HG03439 (cell line): ENCODE measurements at regions not wholly inside any gene's neighbourhood (a gene's known extent, or its start where the extent isn't known, plus 50 kb on each side); places are given as distances from the start of the nearest gene placed in this dataset.
"Not testable (repeated sequence)": the region's sequence is repeated elsewhere in the genome, so short reads cannot be mapped to it uniquely, and the experiment has no call there.

Experiments
- ATAC-seq: cut with Tn5 transposase; IDR thresholded peaks from one replicate; pipeline ENCODE4 v1.9.1; 2021; ENCODE audit warnings: mild to moderate bottlenecking, moderate library complexity; ENCODE audit not compliant: unreplicated experiment

- ATAC-seq = no peak
Measured at GRCh38 chr2:118430510-118431164, 342.4 kb downstream of the INSIG2 start.

- ATAC-seq = no peak
Measured at GRCh38 chr2:118425191-118425590, 336.9 kb downstream of the INSIG2 start.

- no peak for ATAC-seq
Measured at GRCh38 chr2:118423776-118424175, 335.5 kb downstream of the INSIG2 start.

- no peak for ATAC-seq
Measured at GRCh38 chr2:118421648-118422047, 333.4 kb downstream of the INSIG2 start.

GRCh38 chr2:118417406-118418120 lies 329.3 kb downstream of the INSIG2 start:
- no peak for ATAC-seq

- ATAC-seq = not testable (repeated sequence)
Measured at GRCh38 chr2:118415186-118415585, 326.9 kb downstream of the INSIG2 start.

GRCh38 chr2:118403658-118404451 lies 315.6 kb downstream of the INSIG2 start:
- ATAC-seq = no peak

GRCh38 chr2:118388771-118389170 lies 300.5 kb downstream of the INSIG2 start:
- ATAC-seq = no peak

- ATAC-seq = no peak
Measured at GRCh38 chr2:118387509-118387908, 299.2 kb downstream of the INSIG2 start.

- no peak for ATAC-seq
Measured at GRCh38 chr2:118386641-118387302, 298.5 kb downstream of the INSIG2 start.

- ATAC-seq = no peak
Measured at GRCh38 chr2:118380915-118381653, 292.8 kb downstream of the INSIG2 start.

- no peak for ATAC-seq
Measured at GRCh38 chr2:118375907-118376485, 287.7 kb downstream of the INSIG2 start.

- ATAC-seq = no peak
Measured at GRCh38 chr2:118374974-118375755, 286.9 kb downstream of the INSIG2 start.

- no peak for ATAC-seq
Measured at GRCh38 chr2:118372886-118373830, 284.9 kb downstream of the INSIG2 start.

- ATAC-seq = no peak
Measured at GRCh38 chr2:118371515-118371914, 283.2 kb downstream of the INSIG2 start.

GRCh38 chr2:118369521-118369920 lies 281.2 kb downstream of the INSIG2 start:
- not testable (repeated sequence) for ATAC-seq

GRCh38 chr2:118363604-118364003 lies 275.3 kb downstream of the INSIG2 start:
- ATAC-seq = no peak

- no peak for ATAC-seq
Measured at GRCh38 chr2:118356051-118356450, 267.8 kb downstream of the INSIG2 start.
